Upper lobe of left lung (tissue), 6 donors: ENCODE measurements at regions not wholly inside any gene's neighbourhood (a gene's known extent, or its start where the extent isn't known, plus 50 kb on each side); places are given as distances from the start of the nearest gene placed in this dataset.

Experiments
- ATAC-seq, 2 donors: fragments of 200-7000 bp; cut with Tn5 transposase; one replicate each; pipeline ENCODE4 v1.9.1; 2022; ENCODE audit warnings: mild to moderate bottlenecking in 2 of 2, moderate library complexity in 2 of 2; ENCODE audit not compliant: low FRiP score in 2 of 2
- DNase-seq, 2 donors: peaks; one replicate each; pipeline ENCODE4 v3.0.0-alpha.2; 2019 to 2020
- H3K27ac ChIP-seq, 4 donors: fragments of 200-600 bp; sonication (generic); one replicate each; pipeline ENCODE4 v1.5.1; 2016 to 2019
- H3K27me3 ChIP-seq, 4 donors: fragments of 200-600 bp; sonication (generic); one replicate each; pipeline ENCODE4 v1.5.1; 2017 to 2019
- H3K36me3 ChIP-seq, 4 donors: fragments of 200-600 bp; sonication (generic); one replicate each; pipeline ENCODE4 v1.5.1; 2016 to 2019
- H3K4me1 ChIP-seq, 4 donors: fragments of 200-600 bp; sonication (generic); one replicate each; pipeline ENCODE4 v1.5.1; 2018 to 2019
- H3K4me3 ChIP-seq, 4 donors: fragments of 200-600 bp; sonication (generic); one replicate each; pipeline ENCODE4 v1.5.1; 2017 to 2019; ENCODE audit warnings: mild to moderate bottlenecking in 2 of 4, moderate library complexity in 1 of 4
- H3K9me3 ChIP-seq, 4 donors: fragments of 200-600 bp; sonication (generic); one replicate each; pipeline ENCODE4 v1.5.1; 2018 to 2019
- EP300 ChIP-seq, 4 donors: sonication (generic); formaldehyde crosslinking; IDR thresholded peaks; one replicate each; pipeline ENCODE4 v1.5.1; 2017; ENCODE audit warnings: antibody characterized with exemption in 4 of 4, control low read depth in 2 of 4
- POLR2A ChIP-seq, 4 donors: fragments of 450-650 bp; IDR thresholded peaks; one replicate each; pipeline ENCODE4 v1.5.1; 2016 to 2017; ENCODE audit warnings: antibody characterized with exemption in 4 of 4, mild to moderate bottlenecking in 2 of 4
- POLR2AphosphoS5 ChIP-seq, 2 donors: sonication (generic); formaldehyde crosslinking; IDR thresholded peaks; one replicate each; pipeline ENCODE4 v1.5.1; 2017; ENCODE audit warnings: antibody characterized with exemption in 2 of 2
- WGBS, 2 donors: methylation state at CpG; one replicate each; pipeline ENCODE4 v1.1.5; 2017 to 2018; 5-methylcytosine and 5-hydroxymethylcytosine counted together
- TF ChIP-seq, protein P1 (sequence below), 6 experiments: fragments of 450-650 bp in 4 of 6; fragments of 200-600 bp in 2 of 6; sonication (generic) in 2 of 6; IDR thresholded peaks; one replicate each; pipeline ENCODE4 v1.5.1; 2016 to 2019; ENCODE audit warnings: antibody characterized with exemption in 6 of 6
- donor health status: DM: no; HTN: no; CAD: no; lungs with moderate emphysema.
- donor health status: DM: no; HTN: yes; CAD: no; lungs with severe emphysema.

DNA sequence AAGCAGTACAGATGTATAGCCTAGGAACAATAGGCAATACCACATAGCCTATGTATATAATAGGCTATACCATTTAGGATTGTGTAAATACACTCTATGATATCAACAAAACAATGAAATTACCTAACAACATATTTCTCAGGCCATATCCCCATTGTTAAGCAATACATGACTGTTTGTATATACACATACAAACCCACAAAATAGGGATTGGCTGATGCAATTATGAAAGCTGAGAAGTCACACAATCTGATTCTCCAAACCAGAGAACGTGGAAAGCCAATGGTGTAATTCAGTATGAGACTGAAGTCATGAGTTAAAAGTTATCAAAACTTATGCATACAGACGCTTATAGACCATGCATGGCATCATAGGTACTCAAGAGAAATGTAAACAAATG is 700.1 kb upstream of the RAG2 start:
- Histone ChIP-seq H3K27ac (no peak overlapping the region), H3K9me3 (peaks cover 0 to 9% (median 6%) of the 10 kb centered on the region in 4 donors), H3K4me3 (no peak overlapping the region), H3K27me3 (no peaks in the 10 kb centered on the region), H3K36me3 (no peaks in the 10 kb centered on the region), H3K4me1 (no peaks in the 10 kb centered on the region)
- TF ChIP-seq POLR2AphosphoS5 (IDR thresholded peaks at IDR 0.05): no peak
- 60 to 66% methylated on average over 2 of the region's 2 CpGs for WGBS, 2 donors
- ATAC-seq: no peak
- no peak for DNase-seq

DNA sequence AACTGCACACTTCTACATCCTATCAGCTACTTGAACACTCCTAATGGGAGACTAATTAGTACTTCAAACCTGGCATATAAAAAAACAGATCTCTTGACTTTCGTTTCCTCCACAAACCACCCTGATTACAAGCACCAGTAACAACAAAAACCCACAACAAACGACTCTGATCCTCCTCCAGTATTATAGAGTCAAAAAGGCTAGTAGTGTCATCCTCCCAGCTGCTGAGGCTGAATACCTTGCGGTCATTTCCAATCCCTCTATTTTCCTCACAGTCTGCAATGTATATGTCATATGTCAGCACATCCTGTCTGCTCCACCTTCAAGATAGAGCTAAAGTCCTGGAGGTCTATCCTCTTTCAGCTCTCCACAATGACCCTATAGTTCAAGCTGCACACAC is 688.9 kb upstream of the RAG2 start:
- no peak for TF ChIP-seq POLR2A (IDR thresholded peaks at IDR 0.05)
- TF ChIP-seq, protein P1, sequence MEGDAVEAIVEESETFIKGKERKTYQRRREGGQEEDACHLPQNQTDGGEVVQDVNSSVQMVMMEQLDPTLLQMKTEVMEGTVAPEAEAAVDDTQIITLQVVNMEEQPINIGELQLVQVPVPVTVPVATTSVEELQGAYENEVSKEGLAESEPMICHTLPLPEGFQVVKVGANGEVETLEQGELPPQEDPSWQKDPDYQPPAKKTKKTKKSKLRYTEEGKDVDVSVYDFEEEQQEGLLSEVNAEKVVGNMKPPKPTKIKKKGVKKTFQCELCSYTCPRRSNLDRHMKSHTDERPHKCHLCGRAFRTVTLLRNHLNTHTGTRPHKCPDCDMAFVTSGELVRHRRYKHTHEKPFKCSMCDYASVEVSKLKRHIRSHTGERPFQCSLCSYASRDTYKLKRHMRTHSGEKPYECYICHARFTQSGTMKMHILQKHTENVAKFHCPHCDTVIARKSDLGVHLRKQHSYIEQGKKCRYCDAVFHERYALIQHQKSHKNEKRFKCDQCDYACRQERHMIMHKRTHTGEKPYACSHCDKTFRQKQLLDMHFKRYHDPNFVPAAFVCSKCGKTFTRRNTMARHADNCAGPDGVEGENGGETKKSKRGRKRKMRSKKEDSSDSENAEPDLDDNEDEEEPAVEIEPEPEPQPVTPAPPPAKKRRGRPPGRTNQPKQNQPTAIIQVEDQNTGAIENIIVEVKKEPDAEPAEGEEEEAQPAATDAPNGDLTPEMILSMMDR (IDR thresholded peaks at IDR 0.05): no peak
- no peak for TF ChIP-seq POLR2AphosphoS5 (IDR thresholded peaks at IDR 0.05)
- no peak for TF ChIP-seq EP300 (IDR thresholded peaks at IDR 0.05)
- Histone ChIP-seq H3K4me3 (no peak overlapping the region), H3K36me3 (no peaks in the 10 kb centered on the region), H3K27ac (no peak overlapping the region), H3K27me3 (no peaks in the 10 kb centered on the region), H3K9me3 (no peaks in the 10 kb centered on the region), H3K4me1 (no peaks in the 10 kb centered on the region)
- no peak for DNase-seq
- WGBS, 2 donors: 64 to 67% methylated on average over 3 of the region's 3 CpGs
- no peak for ATAC-seq

GRCh38 chr11:37282367-37282766 is 684.3 kb upstream of the RAG2 start:
- H3K36me3 ChIP-seq: no peaks in the 10 kb centered on the region
- TF ChIP-seq, protein P1 (IDR thresholded peaks at IDR 0.05): no peak
- TF ChIP-seq EP300 (IDR thresholded peaks at IDR 0.05) (no peak), POLR2A (IDR thresholded peaks at IDR 0.05) (no peak), POLR2AphosphoS5 (IDR thresholded peaks at IDR 0.05) (no peak)
- no peak for ATAC-seq
- H3K4me1 ChIP-seq: no peaks in the 10 kb centered on the region
- H3K4me3 ChIP-seq: no peak overlapping the region
- no peak overlapping the region for H3K27ac ChIP-seq
- DNase-seq: no peak
- H3K9me3 ChIP-seq: no peaks in the 10 kb centered on the region
- H3K27me3 ChIP-seq: no peaks in the 10 kb centered on the region

GRCh38 chr11:37280200-37280599 is 682.2 kb upstream of the RAG2 start:
- DNase-seq: no peak
- H3K27ac ChIP-seq: no peak overlapping the region
- 66 to 80% methylated on average over 2 of the region's 2 CpGs for WGBS, 2 donors
- H3K9me3 ChIP-seq: no peaks in the 10 kb centered on the region
- H3K36me3 ChIP-seq: no peaks in the 10 kb centered on the region
- no peaks in the 10 kb centered on the region for H3K4me1 ChIP-seq
- H3K27me3 ChIP-seq: no peaks in the 10 kb centered on the region
- no peak for ATAC-seq
- no peak overlapping the region for H3K4me3 ChIP-seq
- TF ChIP-seq, protein P1 (IDR thresholded peaks at IDR 0.05): no peak
- TF ChIP-seq POLR2AphosphoS5 (IDR thresholded peaks at IDR 0.05) (no peak), EP300 (IDR thresholded peaks at IDR 0.05) (no peak), POLR2A (IDR thresholded peaks at IDR 0.05) (no peak)

DNA sequence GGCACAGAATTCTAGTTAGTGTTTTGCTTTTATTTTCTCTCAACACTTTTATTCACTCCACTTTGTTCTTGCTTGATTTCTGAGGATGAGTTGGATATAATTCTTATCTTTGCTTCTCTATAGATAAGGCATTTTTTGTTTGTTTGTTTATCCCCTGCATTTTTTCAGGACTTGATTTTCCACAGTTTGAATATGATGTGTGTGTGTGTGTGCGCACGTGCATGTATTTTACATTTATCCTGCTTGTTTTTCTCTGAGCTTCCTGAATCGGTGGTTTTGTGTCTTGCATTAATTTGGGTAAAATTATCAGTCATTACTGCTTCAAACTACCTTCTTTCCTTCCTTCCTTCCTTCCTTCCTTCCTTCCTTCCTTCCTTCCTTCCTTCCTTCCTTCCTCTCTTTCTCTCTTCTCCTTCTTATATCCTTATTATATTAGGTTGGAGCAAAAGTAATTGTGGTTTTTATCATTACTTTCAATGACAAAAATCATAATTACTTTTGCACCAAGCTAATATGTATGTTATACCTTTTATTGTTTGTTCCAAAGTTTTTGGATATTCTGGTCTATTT is 679.9 kb upstream of the RAG2 start:
- no peaks in the 10 kb centered on the region for H3K9me3 ChIP-seq
- H3K27ac ChIP-seq: no peak overlapping the region
- no peaks in the 10 kb centered on the region for H3K36me3 ChIP-seq
- TF ChIP-seq POLR2A (IDR thresholded peaks at IDR 0.05) (no peak), EP300 (IDR thresholded peaks at IDR 0.05) (no peak), POLR2AphosphoS5 (IDR thresholded peaks at IDR 0.05) (no peak)
- TF ChIP-seq, protein P1 (IDR thresholded peaks at IDR 0.05): no peak
- H3K27me3 ChIP-seq: no peaks in the 10 kb centered on the region
- ATAC-seq (no peak), DNase-seq (no peak)
- H3K4me3 ChIP-seq: no peak overlapping the region
- H3K4me1 ChIP-seq: no peaks in the 10 kb centered on the region
- WGBS, 2 donors: 84 to 85% methylated on average over 3 of the region's 3 CpGs
